NCI-H2029 treated with DMSO at 0.1 percent for 48 hours (cell line): ENCODE measurements at regions not wholly inside any gene's neighbourhood (a gene's known extent, or its start where the extent isn't known, plus 50 kb on each side); places are given as distances from the start of the nearest gene placed in this dataset.
"Not testable (repeated sequence)": the region's sequence is repeated elsewhere in the genome, so short reads cannot be mapped to it uniquely, and the experiment has no call there.

Experiments used
- DNase-seq: peaks from one replicate; lab custom pipeline; 2025; lab: John Stamatoyannopoulos, UW

GRCh38 chr22:27250886-27251285 is 550.7 kb downstream of the MN1 start:
- no peak for DNase-seq

DNA sequence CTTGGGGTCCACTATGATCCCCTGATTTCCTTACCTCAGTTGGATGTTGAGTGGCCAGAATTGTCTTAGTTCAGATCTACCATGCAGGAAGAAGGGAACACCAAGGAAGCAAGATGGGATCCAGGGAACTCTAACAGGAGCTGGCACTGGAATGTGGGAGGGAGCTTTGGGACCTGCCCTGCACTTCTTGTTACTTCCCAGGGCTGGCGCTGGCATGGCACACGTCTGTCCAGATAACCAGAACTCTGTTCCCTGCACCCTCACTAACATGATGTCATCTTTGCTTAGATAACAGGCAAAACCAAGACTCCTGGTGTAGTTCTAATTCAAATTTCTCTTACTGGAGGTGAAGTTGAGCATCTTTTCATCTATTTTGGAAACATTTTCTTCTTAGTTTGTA is 550.0 kb downstream of the MN1 start:
- no peak for DNase-seq

DNA sequence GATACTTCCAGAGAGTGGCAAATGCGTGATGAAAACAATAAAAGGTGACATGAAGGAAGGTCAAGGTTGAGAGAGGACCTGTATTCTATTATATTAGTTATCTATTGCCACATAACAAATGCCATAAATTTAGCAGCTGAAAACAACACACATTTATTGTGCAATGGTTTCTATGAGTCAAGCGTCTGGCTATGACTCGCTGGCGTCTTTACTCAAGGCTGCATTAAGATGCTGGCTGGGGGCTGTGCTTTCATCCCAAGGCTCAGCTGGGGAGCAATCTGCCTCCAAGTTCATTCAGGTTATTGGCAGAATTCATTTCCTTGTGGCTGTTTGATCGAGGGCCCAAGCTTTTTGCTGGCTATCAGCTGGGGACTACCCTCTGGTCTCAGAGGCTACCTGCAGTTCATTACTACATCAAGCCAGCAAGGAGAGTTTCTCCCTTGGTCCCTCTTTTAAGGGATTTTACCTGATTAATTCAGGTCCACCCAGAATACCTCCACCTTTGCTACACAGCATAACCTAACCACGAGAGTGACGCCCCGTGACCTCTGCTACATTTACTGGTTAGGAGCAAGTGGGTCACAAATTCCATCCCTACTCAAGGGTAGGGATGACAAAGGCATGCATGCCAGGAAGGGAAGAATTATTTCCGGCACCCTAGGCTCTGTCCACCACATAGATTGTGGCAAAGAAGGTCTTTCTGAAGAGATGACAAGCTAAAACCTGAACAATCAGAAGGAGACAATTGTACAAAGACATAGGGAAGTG is 549.1 kb downstream of the MN1 start:
- DNase-seq, result no peak

GRCh38 chr22:27253108-27253902 is 548.3 kb downstream of the MN1 start:
- DNase-seq, result no peak

DNA sequence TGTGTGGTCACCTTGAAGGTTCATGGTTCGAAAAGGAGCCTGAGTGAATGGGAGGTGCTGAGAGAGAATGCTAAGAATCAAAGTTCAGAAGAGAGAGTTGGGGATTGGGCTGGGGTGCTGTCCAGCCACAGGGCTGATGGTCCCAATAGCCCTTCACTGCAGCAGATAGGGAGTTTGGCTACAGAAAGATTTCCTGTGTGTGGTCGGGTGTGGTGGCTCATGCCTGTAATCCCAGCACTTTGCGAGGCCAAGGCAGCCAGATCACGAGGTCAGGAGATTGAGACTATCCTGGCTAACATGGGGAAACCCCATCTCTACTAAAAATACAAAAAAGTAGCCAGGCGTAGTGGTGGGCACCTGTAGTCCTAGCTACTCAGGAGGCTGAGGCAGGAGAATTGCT is 547.5 kb downstream of the MN1 start:
- not testable (repeated sequence) for DNase-seq

DNA sequence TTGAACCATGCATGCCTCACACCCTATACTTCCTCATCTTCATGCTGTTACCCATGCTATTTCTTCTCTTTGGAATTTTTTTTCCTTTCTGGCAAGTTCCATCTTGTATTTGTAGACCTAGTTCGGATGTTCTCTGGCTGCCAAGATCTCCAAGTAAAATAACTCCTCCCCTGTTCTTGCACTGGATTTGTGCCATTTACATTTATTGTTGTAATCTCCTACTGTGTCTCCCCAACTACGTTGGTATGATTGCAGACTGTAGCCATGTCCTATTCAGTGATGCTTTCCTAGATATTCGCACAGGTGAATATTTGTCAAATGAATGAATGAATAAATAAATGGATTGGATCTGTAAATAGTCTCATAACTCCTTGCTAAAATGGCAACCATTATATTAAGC is 546.0 kb downstream of the MN1 start:
- DNase-seq, result no peak

DNA sequence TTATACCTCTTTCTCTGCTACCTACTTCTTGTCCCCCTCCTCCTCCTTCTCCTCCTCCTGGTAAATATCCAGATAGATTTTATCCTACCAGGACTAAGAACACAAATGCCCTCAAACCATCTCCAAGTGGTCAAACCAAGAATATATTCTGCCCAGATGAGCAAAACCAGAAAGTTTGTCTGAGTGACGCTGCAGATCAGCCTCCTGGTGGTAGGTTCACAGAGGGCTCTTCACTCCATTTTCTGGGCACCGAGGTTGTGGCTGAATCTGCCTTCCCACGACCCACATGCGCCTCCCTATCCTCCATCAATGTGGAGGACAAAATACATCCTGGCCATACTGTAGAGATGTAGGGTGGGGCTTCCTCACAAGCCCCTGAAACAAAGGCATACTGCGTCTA is 543.6 kb downstream of the MN1 start:
- no peak for DNase-seq

- no peak for DNase-seq
Observed at GRCh38 chr22:27258616-27259172, 542.9 kb downstream of the MN1 start.

DNA sequence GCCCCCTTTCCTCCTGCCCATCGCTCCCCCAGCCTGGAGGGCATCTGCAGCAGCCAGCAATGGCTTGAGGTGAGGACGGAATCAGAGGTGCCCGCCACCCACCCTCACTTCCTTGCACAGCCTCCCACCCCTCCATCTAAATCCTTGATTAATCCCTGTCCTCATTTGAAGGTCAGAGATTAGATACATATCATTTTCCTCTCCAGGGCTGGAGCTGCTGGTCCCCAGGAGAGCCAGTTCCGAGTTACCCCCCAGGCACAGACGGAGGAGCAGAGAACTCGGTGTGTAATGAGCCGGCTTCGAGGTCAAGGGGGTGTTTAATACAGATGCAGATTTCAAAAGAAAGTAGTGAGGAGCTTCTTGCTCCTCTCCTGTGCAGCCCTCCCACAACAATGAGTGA is 542.1 kb downstream of the MN1 start:
- no peak for DNase-seq

- DNase-seq, result no peak
Observed at GRCh38 chr22:27260087-27260698, 541.4 kb downstream of the MN1 start.

DNA sequence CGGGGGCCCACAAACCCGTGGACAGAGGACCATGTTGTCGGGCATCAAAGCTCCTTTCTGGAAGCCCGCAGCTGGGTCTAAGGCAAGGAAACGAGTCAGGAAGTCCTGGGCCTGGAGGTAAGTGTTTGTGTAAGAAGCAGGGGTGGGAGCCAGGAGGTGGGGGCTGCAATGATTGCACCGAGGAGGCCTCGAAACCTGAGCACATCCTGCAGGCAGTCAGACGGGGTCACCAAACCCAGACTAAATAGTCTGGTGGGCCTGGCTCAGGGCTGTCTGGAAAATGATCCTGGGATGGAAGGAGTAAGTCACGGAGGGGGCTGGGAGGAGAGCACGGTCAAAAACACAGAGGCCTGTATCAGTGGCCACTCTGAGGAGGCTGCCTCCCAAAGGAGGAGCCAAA is 539.2 kb downstream of the MN1 start:
- no peak for DNase-seq

DNA sequence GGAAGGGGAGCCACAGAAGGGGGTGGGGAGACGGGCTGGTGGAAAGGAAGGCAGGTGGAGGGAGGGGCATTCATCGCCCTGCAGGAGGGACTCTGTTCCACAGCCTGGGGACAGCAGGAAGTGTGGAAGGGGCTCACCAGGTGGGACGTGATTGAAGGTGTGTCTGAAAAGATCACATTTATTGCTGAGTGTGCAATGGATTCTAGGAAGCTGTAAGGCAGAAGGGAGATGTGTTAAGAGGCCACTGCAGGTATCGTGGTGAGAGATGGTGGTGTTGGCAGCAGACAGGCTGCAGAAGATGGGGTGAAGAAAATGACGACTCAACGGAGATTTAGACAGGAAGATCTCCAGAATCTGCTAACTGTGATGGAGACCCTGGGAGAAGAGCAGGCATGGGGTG is 537.4 kb downstream of the MN1 start:
- DNase-seq, result no peak

DNA sequence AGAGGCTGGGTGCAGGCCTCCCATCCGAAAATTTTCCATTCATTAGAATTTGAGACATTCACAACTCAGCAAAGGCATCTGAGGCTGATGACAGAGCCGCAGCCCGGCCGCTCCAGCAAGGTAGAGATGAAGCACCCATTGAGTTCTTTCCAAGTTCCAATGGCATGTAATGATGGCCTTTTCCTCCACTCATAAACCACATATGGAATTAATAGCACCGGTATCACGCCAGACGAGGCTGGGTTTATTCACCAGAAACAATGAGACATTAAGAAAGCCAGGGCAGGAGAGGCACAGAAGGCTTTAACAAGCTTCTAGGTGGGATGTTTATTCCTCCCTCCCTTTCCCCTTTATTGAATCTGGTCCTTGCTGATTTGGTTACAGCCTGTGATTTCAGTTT is 534.4 kb downstream of the MN1 start:
- DNase-seq, result no peak

DNA sequence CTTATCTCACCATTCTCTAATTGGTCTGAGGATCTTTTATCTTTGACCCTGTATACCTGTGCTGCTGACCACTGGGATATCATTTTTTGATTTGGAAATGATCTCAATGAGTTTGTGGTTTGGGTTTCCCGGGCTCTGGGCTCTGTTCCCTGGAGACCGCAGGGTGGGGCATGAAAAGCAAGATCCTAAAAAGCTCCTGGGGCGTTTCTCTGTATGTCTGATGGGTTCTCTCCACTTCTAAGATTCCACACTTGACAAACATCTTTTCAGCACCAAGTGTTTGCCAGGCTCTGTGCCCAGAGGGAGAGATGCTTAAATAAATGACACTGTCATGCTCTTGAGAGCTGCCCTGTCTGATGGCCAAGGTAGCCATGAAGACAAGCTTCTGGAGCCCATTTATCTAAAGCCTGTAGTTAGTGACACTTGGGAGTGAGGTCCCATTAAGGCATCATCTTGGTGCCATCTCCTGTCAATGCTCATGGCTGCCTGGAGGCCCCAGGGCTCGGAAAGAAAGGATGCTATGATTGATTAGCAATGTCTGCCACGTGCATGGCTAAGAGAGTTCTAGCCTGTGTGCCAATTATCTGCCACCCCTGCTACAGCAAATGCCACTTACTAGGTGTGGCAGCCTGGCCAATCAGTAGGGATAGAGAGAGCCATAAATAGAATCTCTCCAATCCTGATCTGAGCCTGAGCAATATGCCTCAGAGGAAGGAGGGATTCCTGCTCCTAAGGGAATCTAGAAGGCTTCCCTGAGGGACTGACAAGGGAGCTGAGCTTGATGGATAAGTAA is 531.6 kb downstream of the MN1 start:
- no peak for DNase-seq

GRCh38 chr22:27270818-27271510 is 530.6 kb downstream of the MN1 start:
- no peak for DNase-seq

DNA sequence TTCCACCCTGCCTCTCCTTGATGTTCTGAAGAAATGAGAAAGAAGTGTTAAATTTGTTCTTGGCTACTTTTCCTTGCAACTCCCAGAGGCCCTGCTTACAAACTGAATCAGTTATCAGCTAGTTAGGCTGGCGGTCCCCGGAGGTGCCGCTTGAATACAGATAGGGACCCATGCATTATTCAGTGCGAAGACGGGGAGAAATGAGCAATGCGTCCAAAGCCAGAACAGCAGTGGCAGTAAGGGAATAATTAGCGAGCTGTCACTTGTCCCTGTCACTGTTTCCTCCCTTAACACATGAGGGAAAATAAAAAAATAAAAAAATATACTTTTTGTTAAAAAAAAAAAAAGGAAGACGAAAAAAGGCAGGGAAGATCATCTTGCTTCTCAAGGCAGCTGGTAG is 528.1 kb downstream of the MN1 start:
- no peak for DNase-seq

GRCh38 chr22:27273853-27274252 is 527.7 kb downstream of the MN1 start:
- DNase-seq, result no peak

DNA sequence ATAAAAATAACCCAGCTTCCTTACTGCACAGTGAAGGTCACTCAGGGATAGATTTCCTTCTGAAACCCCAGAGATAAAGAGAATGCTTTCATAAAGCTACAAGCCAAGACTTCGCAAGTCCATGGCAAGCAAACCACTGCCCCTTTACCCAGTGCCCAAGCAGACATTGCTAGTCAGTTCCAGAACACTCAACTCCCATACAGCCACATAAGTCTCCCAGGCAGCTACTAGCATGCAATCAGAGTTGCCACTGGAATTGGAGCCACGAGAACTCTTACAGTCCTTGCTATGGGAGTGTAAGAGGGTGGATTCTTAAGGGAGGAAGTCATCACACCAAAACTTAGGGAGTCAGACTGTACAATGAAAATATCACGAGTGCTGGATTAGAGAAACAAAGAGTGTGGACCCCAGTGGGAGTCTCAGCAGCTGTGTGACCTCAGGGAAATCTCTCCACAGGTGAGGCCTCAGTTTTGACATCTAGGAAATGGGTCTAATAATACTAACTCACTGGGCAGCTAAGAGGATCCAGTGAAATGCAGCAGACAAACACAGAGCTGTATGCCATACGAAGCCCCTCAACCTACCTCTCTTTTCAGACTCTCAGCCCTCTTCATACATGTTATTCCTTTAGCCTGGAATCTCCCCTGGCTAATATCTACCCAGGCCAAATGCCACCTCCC is 526.6 kb downstream of the MN1 start:
- no peak for DNase-seq

- no peak for DNase-seq
Observed at GRCh38 chr22:27278946-27279345, 522.6 kb downstream of the MN1 start.

- DNase-seq, result no peak
Observed at GRCh38 chr22:27283240-27283639, 518.3 kb downstream of the MN1 start.

DNA sequence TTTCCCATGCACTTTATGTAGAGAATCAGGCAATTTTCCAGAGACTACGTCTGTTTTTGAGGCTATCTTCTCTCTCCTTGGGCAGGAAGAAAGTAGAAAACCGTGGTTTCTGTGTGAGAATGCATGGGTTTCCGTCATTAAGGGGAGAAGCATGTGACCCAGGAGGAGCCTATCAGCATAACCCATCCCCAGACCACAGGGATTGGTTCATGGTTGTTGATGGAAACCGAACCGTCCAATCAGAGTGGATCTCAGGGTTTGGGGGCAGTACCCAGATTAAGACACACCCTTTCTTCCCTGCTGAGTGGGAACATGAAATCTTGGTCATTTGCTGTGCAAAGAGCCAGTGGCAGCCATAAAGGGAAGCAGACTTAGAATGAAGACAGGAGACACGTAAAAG is 517.8 kb downstream of the MN1 start:
- no peak for DNase-seq
